Testis (tissue), 2 donors: ENCODE measurements at regions not wholly inside any gene's neighbourhood (a gene's known extent, or its start where the extent isn't known, plus 50 kb on each side); places are given as distances from the start of the nearest gene placed in this dataset.

ENCODE experiments used
- DNase-seq: peaks from one replicate; pipeline ENCODE4 v3.0.0-alpha.2; 2019
- H3K27ac ChIP-seq, 2 donors: fragments of 200-600 bp; sonication (generic); one replicate each; pipeline ENCODE4 v1.5.1; 2019
- H3K27me3 ChIP-seq: fragments of 200-600 bp; sonication (generic); one replicate; pipeline ENCODE4 v1.5.1; 2019
- H3K36me3 ChIP-seq: fragments of 200-600 bp; sonication (generic); one replicate; pipeline ENCODE4 v1.5.1; 2017; ENCODE audit warnings: low read depth; ENCODE audit errors: missing control alignments
- H3K4me1 ChIP-seq: fragments of 200-600 bp; sonication (generic); one replicate; pipeline ENCODE4 v1.5.1; 2019
- H3K4me3 ChIP-seq, 2 donors: fragments of 200-600 bp; sonication (generic); one replicate each; pipeline ENCODE4 v1.5.1; 2017 to 2019
- H3K9me3 ChIP-seq: fragments of 200-600 bp; sonication (generic); one replicate; pipeline ENCODE4 v1.5.1; 2017
- CTCF ChIP-seq, 3 experiments: fragments of 450-650 bp in 2 of 3; fragments of 200-600 bp in 1 of 3; sonication (generic) in 1 of 3; IDR thresholded peaks; one replicate each; pipeline ENCODE4 v1.5.1; 2016 to 2019; ENCODE audit warnings: antibody characterized with exemption in 3 of 3, mild to moderate bottlenecking in 2 of 3, moderate library complexity in 1 of 3
- POLR2A ChIP-seq: fragments of 450-650 bp; IDR thresholded peaks from one replicate; pipeline ENCODE4 v1.6.1; 2017; ENCODE audit warnings: antibody characterized with exemption, mild to moderate bottlenecking, moderate library complexity
- WGBS, 2 donors: methylation state at CpG; one replicate each; pipeline ENCODE4 v1.1.5; 2018; 5-methylcytosine and 5-hydroxymethylcytosine counted together
- intact Hi-C: fragments of 100-400 bp; cut with DNase I; formaldehyde crosslinking; loops from one replicate; pipeline ENCODE4 v1.15.1; 2023; ENCODE audit warnings: low total_unique reads

GRCh38 chr21:24671901-24672300 is 935.4 kb downstream of the MRPL39 start:
- DNase-seq: no peak
- TF ChIP-seq POLR2A: no peak
- no peak for TF ChIP-seq CTCF (IDR thresholded peaks at IDR 0.05)
- H3K27me3 ChIP-seq: no peaks in the 10 kb centered on the region
- no peaks in the 10 kb centered on the region for H3K4me1 ChIP-seq
- no peak overlapping the region for H3K27ac ChIP-seq
- H3K36me3 ChIP-seq: no peaks in the 10 kb centered on the region
- WGBS, 2 donors: 39 to 56% methylated on average over 1 of the region's 1 CpG
- intact Hi-C loops: no loop called here
- no peaks in the 10 kb centered on the region for H3K9me3 ChIP-seq
- H3K4me3 ChIP-seq: no peak overlapping the region

- H3K27ac ChIP-seq: no peak overlapping the region
- no peaks in the 10 kb centered on the region for H3K4me1 ChIP-seq
- H3K9me3 ChIP-seq: no peaks in the 10 kb centered on the region
- H3K36me3 ChIP-seq: no peaks in the 10 kb centered on the region
- TF ChIP-seq CTCF (IDR thresholded peaks at IDR 0.05) (no peak), POLR2A (no peak)
- intact Hi-C loops: no loop called here
- no peaks in the 10 kb centered on the region for H3K27me3 ChIP-seq
- H3K4me3 ChIP-seq: no peak overlapping the region
- no peak for DNase-seq
Measured at GRCh38 chr21:24658926-24659325, 948.4 kb downstream of the MRPL39 start.

DNA sequence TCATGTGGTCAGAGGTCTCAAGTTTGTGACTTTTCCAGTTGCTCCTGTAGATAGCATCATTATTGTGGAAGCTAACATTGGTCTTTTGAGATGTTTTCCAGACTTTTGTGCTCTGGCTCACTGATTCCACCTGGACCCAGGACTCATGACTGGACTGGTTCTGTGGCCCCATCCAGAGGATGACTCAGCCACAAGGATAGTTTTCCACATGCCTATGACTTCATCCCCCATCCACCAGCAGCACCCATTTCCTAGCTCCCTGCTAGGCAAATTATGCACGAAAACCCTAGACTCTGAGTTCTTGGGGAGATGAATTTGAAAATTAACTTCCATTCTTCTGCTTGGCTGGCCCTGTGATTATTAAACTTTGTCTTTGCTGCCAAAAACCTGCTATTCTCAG is 949.3 kb downstream of the MRPL39 start:
- 87 to 91% methylated on average over 1 of the region's 1 CpG for WGBS, 2 donors
- H3K27ac ChIP-seq: no peak overlapping the region
- H3K9me3 ChIP-seq: no peaks in the 10 kb centered on the region
- no peaks in the 10 kb centered on the region for H3K36me3 ChIP-seq
- no peak overlapping the region for H3K4me3 ChIP-seq
- no peaks in the 10 kb centered on the region for H3K4me1 ChIP-seq
- intact Hi-C loops: no loop called here
- DNase-seq: no peak
- H3K27me3 ChIP-seq: no peaks in the 10 kb centered on the region
- TF ChIP-seq CTCF (IDR thresholded peaks at IDR 0.05) (no peak), POLR2A (no peak)

DNA sequence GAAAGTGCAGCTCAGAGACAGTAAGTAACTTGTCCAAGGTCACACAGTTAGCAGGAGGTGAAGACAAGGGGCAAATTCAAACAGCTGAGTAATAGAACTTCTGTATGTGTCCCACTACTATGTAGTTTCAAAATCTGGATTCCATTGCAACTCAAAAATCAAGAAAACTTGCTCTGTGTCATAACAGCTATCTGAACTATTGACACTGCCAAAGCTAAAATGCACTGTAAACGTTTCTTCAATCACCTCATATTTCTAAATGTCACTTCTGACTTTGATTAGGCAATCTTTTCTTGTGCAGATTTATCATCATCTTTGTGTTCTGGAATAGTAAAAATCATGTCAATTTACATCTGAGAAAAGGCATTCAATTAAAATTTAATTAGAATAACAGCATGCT is 957.6 kb downstream of the MRPL39 start:
- intact Hi-C loops: no loop called here
- no peak for DNase-seq

More for the DNA sequence above, 957.6 kb downstream of the MRPL39 start:
- H3K27ac ChIP-seq: no peak overlapping the region
- TF ChIP-seq CTCF (IDR thresholded peaks at IDR 0.05): no peak
- no peak for TF ChIP-seq POLR2A
- H3K27me3 ChIP-seq: no peaks in the 10 kb centered on the region
- H3K4me3 ChIP-seq: no peak overlapping the region
- 29 to 38% methylated on average over 1 of the region's 1 CpG for WGBS, 2 donors
- H3K36me3 ChIP-seq: no peaks in the 10 kb centered on the region
- no peaks in the 10 kb centered on the region for H3K4me1 ChIP-seq
- H3K9me3 ChIP-seq: no peaks in the 10 kb centered on the region
